GM19239 (cell line): ENCODE measurements at regions not wholly inside any gene's neighbourhood (a gene's known extent, or its start where the extent isn't known, plus 50 kb on each side); places are given as distances from the start of the nearest gene placed in this dataset.
"Not testable (repeated sequence)": the region's sequence is repeated elsewhere in the genome, so short reads cannot be mapped to it uniquely, and the experiment has no call there.

Experiments used
- DNase-seq: peaks from one replicate; pipeline ENCODE4 v3.0.0; 2011; ENCODE audit warnings: low spot score; ENCODE audit not compliant: insufficient read length
- FAIRE-seq: peaks from 2 replicates; lab custom pipeline; 2011; peaks lifted over from hg19 to GRCh38; lab: Jason Lieb, UNC

- no peak for DNase-seq
- no peak for FAIRE-seq
Measured at GRCh38 chr20:6384380-6384779, 261.6 kb upstream of the FERMT1 start.

- no peak for DNase-seq
- no peak for FAIRE-seq
Measured at GRCh38 chr20:6381887-6382286, 259.1 kb upstream of the FERMT1 start.

GRCh38 chr20:6362245-6362644 is 239.4 kb upstream of the FERMT1 start:
- FAIRE-seq, result no peak

GRCh38 chr20:6360766-6361165 is 237.9 kb upstream of the FERMT1 start:
- DNase-seq (no peak), FAIRE-seq (no peak)

More at GRCh38 chr20:6362245-6362644, 239.4 kb upstream of the FERMT1 start:
- no peak for DNase-seq

- DNase-seq, result no peak
- FAIRE-seq, result no peak
Measured at GRCh38 chr20:6355754-6356451, 233.1 kb upstream of the FERMT1 start.

- FAIRE-seq, result no peak
- DNase-seq, result no peak
Measured at GRCh38 chr20:6348908-6349307, 226.1 kb upstream of the FERMT1 start.

GRCh38 chr20:6347916-6348315 is 225.1 kb upstream of the FERMT1 start:
- DNase-seq, result no peak
- FAIRE-seq, result no peak

- DNase-seq (no peak), FAIRE-seq (no peak)
Measured at GRCh38 chr20:6341491-6341890, 218.7 kb upstream of the FERMT1 start.

- FAIRE-seq (no peak), DNase-seq (no peak)
Measured at GRCh38 chr20:6339176-6339575, 216.3 kb upstream of the FERMT1 start.

- DNase-seq (no peak), FAIRE-seq (no peak)
Measured at GRCh38 chr20:6333110-6333509, 210.3 kb upstream of the FERMT1 start.

GRCh38 chr20:6321235-6321634 is 198.4 kb upstream of the FERMT1 start:
- DNase-seq, FAIRE-seq: not testable (repeated sequence)

GRCh38 chr20:6311841-6312655 is 189.2 kb upstream of the FERMT1 start:
- no peak for FAIRE-seq
- no peak for DNase-seq

- DNase-seq (no peak), FAIRE-seq (no peak)
Measured at GRCh38 chr20:6311097-6311496, 188.3 kb upstream of the FERMT1 start.

GRCh38 chr20:6305536-6305935 is 182.7 kb upstream of the FERMT1 start:
- FAIRE-seq (no peak), DNase-seq (no peak)

GRCh38 chr20:6302041-6302440 is 179.2 kb upstream of the FERMT1 start:
- FAIRE-seq (no peak), DNase-seq (no peak)

GRCh38 chr20:6299456-6299855 is 176.6 kb upstream of the FERMT1 start:
- FAIRE-seq (no peak), DNase-seq (no peak)

- no peak for DNase-seq
- no peak for FAIRE-seq
Measured at GRCh38 chr20:6298049-6298448, 175.2 kb upstream of the FERMT1 start.

- FAIRE-seq, result no peak
- no peak for DNase-seq
Measured at GRCh38 chr20:6295867-6296256, 173.0 kb upstream of the FERMT1 start.

GRCh38 chr20:6295127-6295866 is 172.5 kb upstream of the FERMT1 start:
- DNase-seq, result no peak
- no peak for FAIRE-seq

GRCh38 chr20:6287471-6287870 is 164.6 kb upstream of the FERMT1 start:
- DNase-seq, result no peak
- no peak for FAIRE-seq

- FAIRE-seq (no peak), DNase-seq (no peak)
Measured at GRCh38 chr20:6282642-6283041, 159.8 kb upstream of the FERMT1 start.
